GM20431 (cell line): ENCODE measurements at regions not wholly inside any gene's neighbourhood (a gene's known extent, or its start where the extent isn't known, plus 50 kb on each side); places are given as distances from the start of the nearest gene placed in this dataset.
"Not testable (repeated sequence)": the region's sequence is repeated elsewhere in the genome, so short reads cannot be mapped to it uniquely, and the experiment has no call there.

Experiments used
- in situ Hi-C: fragments of 300-500 bp; cut with MseI, MboI; formaldehyde crosslinking; loops from one replicate; pipeline ENCODE4 v1.15.0; 2020; ENCODE audit warnings: low sequenced_read_pairs; ENCODE audit not compliant: unreplicated experiment

DNA sequence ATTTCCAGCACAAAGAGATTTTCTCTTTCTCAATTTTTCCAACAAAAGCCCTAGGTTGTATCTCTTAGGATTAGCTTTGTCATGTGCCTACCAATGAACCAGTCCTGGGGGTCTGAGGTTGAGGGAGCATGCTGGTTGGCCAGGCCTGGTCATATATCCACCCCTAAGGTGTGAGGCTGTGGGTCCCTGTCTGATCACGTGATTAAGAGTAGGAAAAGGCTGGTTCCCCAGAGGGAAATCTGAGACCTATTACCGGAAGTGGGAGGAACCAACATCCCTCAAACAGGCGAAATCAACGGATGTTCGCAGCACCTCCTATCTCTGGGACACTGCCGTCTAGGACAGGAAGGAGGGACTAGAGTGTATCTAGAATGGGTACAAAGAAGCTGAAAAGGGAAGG lies 185.7 kb upstream of the IRX5 start:
- in situ Hi-C loops = no loop called here

DNA sequence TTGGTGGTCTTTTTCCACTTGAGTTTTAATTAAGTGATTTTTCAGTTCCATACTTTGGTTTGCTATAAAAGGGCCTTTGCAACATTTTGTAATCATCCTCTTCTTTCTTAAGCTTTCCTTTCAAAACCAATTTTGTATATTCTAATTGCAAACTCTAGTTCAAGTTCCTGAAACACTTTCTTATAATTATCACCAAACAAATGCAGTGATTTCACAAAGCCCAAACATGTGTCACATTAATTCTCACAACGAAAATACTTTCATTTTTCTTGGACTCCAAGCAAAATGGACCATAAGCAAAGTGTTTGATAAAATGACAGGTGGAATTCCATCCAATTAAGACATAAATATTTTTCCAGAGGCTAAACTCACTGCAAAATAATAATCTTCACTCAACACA lies 188.2 kb upstream of the IRX5 start:
- in situ Hi-C loops = no loop called here

DNA sequence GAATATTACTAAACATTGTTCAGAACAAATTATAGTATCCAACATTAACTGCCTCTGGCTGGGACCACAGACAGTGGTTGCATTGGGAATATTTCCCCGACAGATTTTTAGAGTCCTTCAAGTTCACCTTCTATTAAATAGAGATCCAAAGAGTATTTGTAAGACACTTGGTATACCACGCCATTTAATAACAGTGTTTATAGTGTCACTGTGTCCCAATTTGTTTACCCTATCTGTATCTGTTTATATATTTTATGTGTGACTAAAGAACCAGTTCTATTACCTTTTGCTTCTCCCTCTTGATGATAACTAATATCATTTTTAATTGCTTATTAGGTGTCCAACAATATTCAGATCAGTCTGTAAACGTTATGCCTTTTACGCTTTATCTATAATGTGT lies 191.3 kb upstream of the IRX5 start:
- in situ Hi-C loops = no loop called here

DNA sequence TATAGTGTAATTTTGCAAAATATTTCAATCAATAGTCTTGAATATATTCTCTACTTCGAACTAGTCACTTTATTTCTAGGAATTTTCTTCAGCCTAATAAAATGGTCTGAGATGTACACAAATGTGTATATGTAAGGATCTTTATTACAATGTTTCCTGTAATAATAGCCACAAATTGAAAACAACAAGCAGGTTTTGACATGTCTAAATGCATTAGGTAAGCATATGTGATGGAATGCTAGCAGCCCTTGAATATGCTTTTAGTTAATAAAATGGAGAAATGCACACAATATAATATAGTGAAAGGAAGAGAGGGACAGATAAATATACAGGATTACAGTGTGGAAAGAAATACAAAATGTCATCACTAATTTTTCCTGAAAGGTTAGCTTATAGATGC lies 196.5 kb upstream of the IRX5 start:
- in situ Hi-C loops = no loop called here

DNA sequence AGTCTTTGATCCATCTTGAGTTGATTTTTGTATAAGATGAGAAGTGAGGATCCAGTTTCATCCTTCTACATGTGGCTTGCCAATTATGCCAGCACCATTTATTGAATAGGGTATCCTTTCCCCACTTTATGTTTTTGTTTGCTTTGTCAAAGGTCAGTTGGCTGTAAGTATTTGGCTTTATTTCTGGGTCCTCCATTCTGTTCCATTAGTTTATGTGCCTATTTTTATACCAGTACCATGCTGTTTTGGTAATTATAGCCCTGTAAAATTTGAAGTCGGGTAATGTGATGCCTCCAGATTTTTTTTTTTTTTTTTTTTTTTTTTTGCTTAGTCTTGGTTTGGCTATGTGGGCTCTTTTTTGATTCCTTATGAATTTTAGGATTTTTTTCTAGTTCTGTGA lies 203.0 kb upstream of the IRX5 start:
- in situ Hi-C loops = not testable (repeated sequence)

DNA sequence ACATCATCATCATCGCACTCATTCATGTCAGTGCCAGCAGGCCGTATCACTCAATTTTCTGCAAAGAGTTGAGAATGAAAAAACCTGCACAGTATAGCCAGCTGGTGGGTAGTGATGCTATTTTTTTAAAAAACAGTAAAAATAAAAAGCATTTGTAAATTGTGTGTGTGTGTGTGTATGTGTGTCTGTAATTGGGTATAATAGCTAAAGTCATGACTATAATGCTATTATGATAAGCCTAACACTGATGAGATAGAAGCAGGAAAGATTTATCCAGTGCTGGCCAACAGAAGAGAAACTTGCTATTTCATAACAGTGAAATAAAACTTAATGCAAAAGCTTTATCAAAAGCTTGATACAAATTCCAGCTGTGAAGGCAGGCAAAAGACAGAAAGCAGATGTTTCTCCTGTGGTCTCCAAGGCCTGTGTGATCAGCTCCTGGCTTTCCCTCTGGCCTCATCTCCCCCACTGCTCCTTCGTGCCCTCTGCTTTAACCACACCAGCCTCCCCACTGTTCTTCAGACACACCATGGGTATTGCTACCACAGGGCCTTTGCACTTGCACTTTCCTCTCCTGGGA lies 206.2 kb upstream of the IRX5 start:
- in situ Hi-C loops = no loop called here

DNA sequence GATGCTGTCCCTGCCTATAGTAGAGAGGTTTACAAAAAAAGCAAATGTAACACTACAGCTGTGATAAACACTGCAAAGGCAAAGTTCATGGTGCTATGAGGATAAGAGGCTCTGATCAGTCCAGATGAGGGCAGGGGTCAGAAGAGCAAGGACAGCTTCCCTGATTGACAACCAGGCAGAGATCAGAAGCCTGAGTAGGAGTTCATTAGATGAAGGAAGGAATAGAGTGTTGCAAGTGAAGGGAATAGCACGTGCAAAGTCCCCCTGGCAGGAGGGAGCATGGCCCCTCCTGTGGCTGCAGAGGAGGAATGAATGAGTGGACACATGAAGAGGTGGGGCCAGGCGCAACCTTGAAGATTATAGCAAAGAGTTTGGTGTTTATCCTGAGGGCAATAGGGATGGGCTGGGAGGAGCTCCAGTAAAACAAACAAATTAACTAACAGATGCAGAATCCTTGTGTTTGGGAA lies 208.4 kb upstream of the IRX5 start:
- in situ Hi-C loops = no loop called here

DNA sequence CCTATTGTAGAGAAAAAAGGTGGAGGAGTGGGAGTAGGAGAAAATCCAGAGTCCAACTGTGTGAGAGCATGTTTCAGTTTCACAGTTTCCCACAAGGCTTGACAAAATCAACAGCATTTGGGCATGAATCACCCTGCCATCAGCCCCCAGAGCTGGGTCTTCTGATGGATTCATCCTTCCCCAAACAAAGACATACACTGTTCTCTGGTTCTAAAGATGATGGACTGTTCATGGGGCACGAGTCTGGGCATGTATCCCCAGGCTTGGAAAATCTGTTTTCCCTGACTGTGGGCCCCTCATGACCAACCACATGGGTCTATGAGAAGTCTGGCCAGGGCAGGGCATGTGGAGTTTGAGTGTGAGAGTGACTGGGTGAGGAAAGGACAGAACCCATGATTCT lies 210.4 kb upstream of the IRX5 start:
- in situ Hi-C loops = no loop called here

DNA sequence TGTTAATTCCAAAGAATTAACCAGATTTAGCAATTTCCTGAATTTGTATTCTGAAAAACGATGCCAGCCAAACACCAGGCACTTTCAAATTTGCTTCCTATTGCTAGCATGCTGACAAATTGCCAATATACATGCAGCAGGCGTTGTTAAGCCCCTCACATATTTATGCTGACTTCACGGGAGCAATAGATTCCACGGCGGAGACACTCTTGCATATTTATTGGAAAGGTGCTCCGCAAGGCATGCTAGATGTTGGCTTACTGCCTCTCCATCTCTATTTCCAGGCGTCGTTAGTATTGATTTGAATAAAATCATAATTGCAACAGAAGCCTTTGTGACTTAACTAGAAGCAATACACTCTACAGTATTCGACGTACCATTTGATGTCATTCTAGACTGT lies 211.0 kb upstream of the IRX5 start:
- in situ Hi-C loops = no loop called here

DNA sequence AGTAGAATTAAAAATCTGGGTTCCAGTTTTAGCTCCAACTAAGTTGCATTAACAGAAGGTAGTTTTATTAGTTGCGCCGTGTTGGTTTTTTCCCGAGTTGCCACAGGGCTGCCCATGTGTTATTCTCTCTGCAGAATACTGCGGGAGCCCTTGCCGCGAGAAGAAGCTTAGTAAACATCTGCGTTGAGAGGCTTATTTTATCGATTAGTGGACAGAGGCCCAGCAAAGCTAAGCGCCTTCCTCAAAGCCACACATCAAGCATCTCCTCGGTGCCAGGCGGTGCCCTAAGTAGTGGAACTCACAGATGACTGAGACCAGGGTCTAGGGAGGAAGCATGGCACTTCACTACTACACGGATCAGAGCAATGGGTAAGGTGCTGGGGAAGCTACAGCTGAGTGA lies 212.3 kb upstream of the IRX5 start:
- in situ Hi-C loops = no loop called here

DNA sequence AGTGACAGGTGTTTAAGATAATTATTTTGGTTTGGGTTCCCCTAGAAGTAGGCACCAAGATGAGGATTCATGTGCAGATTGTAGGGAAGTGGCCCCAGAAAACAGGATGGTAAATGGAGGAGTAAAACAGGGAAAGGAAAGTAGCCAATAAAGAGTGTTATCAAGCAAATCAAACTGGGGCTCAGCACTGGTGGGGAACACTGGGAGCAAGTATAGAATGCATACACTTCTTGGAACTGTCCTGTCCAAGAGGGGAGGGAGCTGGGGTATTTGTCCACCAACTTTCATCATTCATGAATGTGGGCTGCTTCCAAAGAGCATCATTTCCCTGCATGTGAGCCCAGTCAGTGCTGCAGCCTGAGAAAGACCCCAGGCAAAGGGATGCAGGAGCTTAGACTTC lies 215.7 kb upstream of the IRX5 start:
- in situ Hi-C loops = no loop called here

DNA sequence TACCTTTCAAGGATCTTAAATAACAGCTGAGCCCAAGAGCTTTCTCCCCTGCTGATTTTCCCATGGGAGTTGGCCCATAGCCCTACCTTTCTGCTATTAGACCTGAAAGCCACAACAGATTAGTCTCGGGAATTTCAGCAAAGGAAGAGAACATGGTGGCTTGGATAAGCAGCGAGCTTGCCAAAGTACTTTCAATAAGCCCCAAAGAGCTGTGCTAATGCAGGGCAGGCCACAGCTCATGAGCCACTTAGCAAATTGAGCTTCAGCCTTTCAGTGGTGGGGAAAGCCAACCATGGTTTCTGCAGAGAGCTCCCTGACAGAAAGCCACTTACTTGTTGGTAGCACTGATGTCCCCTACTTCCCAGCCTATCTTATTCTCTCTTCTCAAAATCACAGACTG lies 217.8 kb upstream of the IRX5 start:
- in situ Hi-C loops = no loop called here

DNA sequence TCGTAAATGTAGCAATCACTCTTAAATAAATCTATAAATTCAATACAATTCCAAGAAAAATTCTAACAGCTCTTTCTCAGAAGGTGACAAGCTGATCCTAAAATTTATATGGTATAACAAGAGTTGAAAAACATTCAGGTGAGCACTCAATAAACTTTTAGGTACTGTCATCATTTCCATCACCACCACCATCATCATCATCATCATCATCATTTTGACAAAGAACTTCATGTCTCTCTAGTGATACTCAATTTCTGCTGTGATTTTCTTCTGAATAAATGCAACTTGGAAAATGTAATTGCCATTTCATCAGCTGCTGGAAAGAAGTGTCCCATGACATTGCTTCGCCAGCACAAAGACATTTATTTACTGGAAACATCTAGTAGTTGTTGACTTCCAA lies 222.9 kb upstream of the IRX5 start:
- in situ Hi-C loops = loop anchor here (10.0 kb wide), 1 partner anchor 77 kb away; no protein-coding TSS in a partner anchor

DNA sequence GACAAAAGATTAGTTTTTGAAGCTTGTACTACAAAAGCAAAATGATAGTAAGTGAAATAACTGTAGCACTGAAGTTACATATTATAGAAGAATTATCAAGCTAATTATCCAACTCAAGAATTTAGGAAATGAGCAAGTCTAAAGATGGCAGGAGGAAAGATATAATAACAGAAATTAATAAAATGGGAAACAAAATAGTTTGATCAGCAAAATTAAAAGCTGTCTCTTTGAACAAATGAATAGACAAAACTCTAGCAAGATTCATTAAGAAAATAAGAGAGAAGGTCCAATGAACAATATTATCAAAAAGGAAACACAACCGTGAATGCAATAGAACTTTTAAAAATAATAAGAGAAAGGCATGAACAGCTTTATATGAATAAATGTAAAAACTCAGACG lies 224.3 kb upstream of the IRX5 start:
- in situ Hi-C loops = loop anchor here (10.0 kb wide), 1 partner anchor 78 kb away; no protein-coding TSS in a partner anchor

DNA sequence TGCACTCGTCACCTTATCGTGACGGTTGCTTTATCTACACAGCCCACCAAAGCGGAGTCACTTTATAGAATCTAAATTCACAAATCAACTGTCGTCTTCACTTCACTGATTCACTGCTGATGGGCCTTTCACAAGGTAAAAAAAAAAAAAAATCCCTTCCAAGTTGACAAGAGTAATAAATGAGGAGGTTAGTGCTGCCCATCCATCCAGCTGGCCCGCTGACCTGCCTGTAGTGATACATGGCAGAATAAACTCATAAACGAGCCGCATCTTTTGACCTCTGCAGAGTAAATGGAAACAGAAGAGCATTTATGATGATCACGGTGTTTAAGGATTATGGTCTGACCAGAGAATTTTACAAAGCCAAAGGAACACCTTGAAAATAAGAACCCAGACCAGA lies 227.3 kb upstream of the IRX5 start:
- in situ Hi-C loops = loop anchor here (10.0 kb wide), 1 partner anchor 81 kb away; no protein-coding TSS in a partner anchor

DNA sequence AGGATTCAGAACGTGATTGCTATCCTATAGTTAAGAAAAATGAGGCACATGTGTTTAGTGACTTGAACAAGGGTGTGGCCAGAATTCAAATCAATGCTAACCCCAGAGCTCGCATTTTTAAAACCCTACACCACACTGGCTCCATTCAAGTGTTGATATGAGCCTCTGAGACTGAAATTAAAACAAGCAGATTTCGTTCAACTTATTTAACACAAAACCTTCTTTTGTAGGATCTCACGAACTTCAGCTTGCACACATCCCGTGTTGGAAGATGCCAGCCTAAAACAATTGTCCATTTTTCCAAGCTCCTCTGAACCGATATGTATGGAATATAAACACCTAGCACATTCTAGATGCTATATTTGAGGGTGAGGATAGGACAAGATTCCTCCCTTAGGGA lies 231.0 kb upstream of the IRX5 start:
- in situ Hi-C loops = loop anchor here (10.0 kb wide), 1 partner anchor 85 kb away; no protein-coding TSS in a partner anchor

DNA sequence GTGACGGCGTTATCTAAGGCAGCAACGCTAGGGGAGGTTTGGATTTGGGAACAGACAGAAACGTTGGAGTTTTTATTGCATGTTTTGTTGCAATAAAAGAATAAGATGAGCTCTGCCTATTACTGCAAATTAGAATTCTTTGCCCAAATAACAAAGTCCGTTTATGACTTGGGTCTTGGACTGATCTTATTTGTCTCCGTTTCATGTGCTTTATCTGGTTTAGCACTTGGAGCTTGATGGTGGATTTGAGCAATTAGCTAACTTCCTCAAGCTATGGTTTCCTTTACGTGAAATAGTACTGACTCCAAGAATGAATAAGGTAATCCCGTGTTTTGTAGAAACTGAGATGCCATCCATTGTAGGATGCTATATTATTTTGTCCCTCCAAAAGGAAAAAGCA lies 233.0 kb upstream of the IRX5 start:
- in situ Hi-C loops = no loop called here

DNA sequence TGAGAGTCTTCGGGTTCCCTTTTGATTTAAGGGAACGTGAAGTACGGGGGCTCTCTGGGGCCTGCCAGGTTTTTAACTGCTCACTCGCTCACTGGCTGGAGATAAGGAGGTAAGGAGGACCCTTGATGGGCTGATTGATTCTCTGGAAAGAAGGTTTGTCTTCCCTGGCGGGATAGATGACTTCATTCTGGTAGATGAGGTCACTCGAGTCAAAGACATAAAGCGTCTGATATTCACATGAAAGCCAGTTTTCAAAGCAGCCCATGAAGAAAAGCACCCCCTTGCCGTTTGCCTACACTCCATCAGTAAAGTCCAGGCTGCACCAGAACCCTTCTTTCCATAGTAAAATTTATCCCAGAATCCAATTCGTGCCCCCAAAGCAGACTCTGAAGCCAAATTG lies 233.7 kb upstream of the IRX5 start:
- in situ Hi-C loops = no loop called here

DNA sequence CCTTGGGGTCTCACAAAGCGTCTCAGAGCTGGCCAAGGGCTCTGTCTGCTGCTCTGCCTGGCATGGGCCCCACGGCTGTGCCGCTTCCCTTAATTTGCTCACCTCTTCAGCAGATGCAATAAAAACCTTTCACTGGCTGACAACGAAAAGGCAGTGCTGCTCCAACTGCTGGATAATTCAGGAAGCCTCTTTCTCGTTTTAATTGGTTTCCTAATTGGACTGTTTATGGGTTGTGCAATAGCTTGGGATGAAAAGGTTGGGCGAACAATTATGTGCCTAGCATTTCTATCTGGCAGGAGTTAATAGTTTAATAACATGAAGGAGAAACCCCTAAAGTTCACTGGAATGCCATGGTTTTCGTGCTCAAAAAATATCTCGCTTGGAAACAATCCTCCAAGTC lies 234.1 kb upstream of the IRX5 start:
- in situ Hi-C loops = no loop called here

DNA sequence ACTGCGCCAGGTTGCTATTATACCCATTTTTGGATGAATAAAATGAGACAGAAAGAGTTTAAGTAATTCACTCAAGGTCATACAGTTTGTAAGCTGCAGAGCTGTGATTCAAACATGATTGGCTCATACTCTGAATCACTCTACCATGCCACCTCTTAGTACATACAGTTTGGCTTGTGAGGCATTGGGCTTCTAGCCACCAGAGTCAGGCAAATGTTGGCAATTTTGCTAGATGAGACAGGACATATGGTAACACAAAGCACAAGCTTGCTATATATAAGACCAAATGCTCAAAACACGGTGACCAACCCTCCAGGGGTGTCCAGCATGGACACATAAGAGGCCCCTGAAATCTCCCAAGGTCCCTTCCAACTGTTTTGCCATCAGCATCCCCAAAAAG lies 236.0 kb upstream of the IRX5 start:
- in situ Hi-C loops = no loop called here

DNA sequence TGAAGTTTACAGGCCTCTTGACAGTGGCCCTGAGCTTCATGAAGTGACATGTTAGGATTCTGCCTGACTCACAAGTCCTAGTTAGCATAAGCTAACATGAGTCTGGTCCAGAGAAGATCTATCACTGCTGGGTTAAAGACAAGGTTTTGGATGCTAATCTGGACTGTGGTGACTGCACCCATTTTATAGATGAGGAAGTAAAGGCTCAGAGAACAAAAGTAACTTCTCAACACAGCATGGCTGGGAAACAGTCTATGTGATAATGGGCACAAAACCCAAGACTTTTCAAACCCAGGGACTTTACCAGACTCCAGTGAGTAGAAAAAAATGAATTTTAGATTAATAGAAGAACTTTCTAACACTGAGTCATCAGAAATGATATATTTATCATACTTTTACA lies 236.8 kb upstream of the IRX5 start:
- in situ Hi-C loops = no loop called here

DNA sequence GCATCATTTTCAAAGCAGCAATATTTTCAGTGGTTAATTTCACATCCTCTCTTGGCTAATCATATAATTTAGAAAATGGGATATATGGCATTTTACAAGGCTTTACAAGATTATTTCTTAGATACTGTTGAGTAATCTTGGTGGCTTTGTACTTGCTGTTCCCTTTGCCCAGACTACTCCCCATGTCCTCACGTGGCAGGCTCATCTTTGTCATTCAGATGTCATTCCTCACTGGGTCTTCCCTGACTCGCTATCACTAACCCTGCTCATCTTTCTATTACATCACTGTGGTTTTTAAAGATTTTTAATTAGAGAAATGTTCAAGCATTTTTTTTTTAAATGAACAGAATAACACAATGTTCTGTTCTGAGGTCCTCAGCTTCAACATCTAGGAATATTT lies 240.0 kb upstream of the IRX5 start:
- in situ Hi-C loops = no loop called here

DNA sequence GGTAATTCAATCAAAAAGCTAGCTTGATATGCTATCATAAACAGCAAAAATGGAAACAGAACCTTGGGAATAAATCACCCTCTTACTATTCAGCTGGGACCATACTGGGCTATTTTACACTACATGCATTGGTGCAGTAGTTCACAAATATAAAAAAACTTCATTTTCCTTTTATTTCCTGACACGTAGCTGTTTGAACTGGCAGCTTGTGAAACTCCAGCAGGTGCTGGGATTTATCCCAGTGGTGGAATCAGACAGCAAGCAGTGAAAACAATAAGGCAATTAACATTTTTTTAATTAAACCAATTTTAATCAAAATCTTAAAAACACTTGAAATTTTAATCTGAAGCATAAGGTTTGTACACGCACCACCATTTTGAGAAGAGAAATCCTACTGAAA lies 240.4 kb upstream of the IRX5 start:
- in situ Hi-C loops = no loop called here
